ENCODE measurements at regions not wholly inside any gene's neighbourhood (a gene's known extent, or its start where the extent isn't known, plus 50 kb on each side); places are given as distances from the start of the nearest gene placed in this dataset.
A peak's percentile ranks its signal among the peaks of the same experiment; 100 is the strongest.

DNA sequence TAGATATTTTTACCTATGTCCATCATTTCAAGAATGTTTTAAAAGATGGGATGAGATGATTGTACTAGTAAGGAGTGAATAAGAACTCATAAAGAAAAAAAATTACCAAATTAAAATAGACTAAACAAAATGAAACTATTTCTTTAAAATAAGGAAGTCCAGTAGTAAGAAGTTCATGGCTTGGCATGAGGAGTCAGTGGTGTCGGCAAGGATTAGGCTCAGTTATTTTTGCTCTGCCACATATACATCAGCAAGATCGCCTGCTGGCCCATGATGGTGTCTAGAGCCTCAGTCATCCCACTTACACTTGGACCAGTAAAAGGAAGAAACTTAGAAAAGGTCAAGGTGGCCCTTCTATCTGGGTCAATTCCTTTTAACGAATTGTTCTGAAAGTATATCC is 300.9 kb upstream of the SLC8A1 start:
- H3K4me3 ChIP-seq = no peak overlapping the region
- intact Hi-C loops (cut with DNase I; ENCODE audit: low total_unique reads) = no loop called here
- TF ChIP-seq, protein P1, sequence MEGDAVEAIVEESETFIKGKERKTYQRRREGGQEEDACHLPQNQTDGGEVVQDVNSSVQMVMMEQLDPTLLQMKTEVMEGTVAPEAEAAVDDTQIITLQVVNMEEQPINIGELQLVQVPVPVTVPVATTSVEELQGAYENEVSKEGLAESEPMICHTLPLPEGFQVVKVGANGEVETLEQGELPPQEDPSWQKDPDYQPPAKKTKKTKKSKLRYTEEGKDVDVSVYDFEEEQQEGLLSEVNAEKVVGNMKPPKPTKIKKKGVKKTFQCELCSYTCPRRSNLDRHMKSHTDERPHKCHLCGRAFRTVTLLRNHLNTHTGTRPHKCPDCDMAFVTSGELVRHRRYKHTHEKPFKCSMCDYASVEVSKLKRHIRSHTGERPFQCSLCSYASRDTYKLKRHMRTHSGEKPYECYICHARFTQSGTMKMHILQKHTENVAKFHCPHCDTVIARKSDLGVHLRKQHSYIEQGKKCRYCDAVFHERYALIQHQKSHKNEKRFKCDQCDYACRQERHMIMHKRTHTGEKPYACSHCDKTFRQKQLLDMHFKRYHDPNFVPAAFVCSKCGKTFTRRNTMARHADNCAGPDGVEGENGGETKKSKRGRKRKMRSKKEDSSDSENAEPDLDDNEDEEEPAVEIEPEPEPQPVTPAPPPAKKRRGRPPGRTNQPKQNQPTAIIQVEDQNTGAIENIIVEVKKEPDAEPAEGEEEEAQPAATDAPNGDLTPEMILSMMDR (IDR thresholded peaks at IDR 0.05 in 8 of 11, conservative IDR thresholded peaks at IDR 0.05 in 3 of 11) = no peak
- no peak for TF ChIP-seq POLR2A (IDR thresholded peaks at IDR 0.05)
- TF ChIP-seq POLR2AphosphoS5 (IDR thresholded peaks at IDR 0.05) = no peak
- H3K4me1 ChIP-seq = peaks cover 0 to 3% (median 0%) of the 10 kb centered on the region in 6 donors
- no peaks in the 10 kb centered on the region for H3K36me3 ChIP-seq
- H3K27me3 ChIP-seq (replicated peaks in 1 of 7) = no peaks in the 10 kb centered on the region
- no peak overlapping the region for H3K27ac ChIP-seq
- no peaks in the 10 kb centered on the region for H3K9me3 ChIP-seq
- DNase-seq = no peak
- WGBS, 5 donors = 35 to 58% (median 54%) methylated on average over 3 of the region's 3 CpGs

DNA sequence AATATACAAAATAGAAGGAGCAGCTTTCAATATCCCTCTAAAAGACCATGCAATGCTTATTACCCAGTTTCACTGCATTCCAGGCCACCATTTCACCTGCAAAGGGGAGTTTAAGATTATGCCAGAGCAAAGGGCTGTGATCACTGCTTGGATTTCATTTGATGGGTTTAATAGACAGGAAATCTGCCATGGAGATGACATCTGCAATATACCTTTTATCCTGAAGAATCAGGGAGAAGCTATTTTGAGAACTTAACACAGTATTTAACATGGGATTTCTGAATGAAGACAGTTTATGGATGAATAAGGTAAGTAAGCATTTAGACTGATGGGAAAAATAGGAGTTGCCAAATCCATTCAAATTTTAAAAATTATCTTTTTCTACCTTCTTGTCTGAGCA is 303.0 kb upstream of the SLC8A1 start:
- Histone ChIP-seq H3K4me1 (peaks cover 0 to 13% (median 3%) of the 10 kb centered on the region in 6 donors), H3K36me3 (no peaks in the 10 kb centered on the region), H3K27me3 (replicated peaks in 1 of 7) (no peaks in the 10 kb centered on the region), H3K9me3 (no peaks in the 10 kb centered on the region), H3K4me3 (no peak overlapping the region), H3K27ac (no peak overlapping the region)
- no peak for DNase-seq
- intact Hi-C loops (cut with DNase I; ENCODE audit: low total_unique reads) = no loop called here
- TF ChIP-seq, protein P1 (IDR thresholded peaks at IDR 0.05 in 8 of 11, conservative IDR thresholded peaks at IDR 0.05 in 3 of 11) = no peak
- TF ChIP-seq POLR2AphosphoS5 (IDR thresholded peaks at IDR 0.05) (no peak), POLR2A (IDR thresholded peaks at IDR 0.05) (no peak)

DNA sequence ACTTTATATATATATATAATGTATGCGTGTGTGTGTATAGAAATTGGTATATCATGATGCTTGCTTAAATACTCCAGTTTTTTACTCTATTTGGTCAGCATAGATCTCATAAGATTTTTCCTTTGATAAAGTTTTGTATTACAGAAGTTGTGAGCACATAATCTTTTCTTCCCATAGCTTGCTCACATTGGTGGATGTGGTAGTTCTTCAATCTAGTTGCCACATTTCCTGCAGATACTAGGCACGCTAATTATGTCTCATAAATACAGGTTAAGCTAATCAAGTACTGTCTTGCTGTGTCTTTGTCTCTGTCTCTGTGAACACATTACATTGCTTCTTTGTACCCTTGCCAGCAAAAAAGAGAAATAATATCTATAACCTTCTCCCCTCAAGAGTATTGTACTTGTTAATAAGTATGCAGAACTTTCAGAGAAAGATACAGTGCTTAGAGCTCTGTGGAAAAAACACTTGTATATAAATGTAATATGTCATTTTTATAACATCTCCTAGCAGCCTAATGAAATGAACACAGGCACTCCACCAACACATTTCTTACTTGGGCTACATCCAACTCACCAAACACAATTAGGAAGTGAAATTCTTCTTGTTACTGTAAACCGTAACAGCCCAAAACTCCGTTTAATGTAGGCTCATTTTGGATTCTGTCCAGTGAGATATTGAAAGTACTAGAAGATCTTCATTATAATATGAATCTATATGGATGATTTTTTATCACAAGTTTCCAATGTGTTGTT is 306.7 kb upstream of the SLC8A1 start:
- DNase-seq = no peak
- Histone ChIP-seq H3K27me3 (replicated peaks in 1 of 7) (no peaks in the 10 kb centered on the region), H3K36me3 (no peaks in the 10 kb centered on the region), H3K9me3 (no peaks in the 10 kb centered on the region), H3K4me1 (peaks cover 0 to 10% (median 3%) of the 10 kb centered on the region in 6 donors), H3K4me3 (peak overlapping the region in 1 of 8 donors; percentile 7), H3K27ac (peak overlapping the region in 1 of 8 donors; percentile 4)
- 31 to 40% (median 34%) methylated on average over 4 of the region's 4 CpGs for WGBS, 5 donors
- no peak for TF ChIP-seq POLR2AphosphoS5 (IDR thresholded peaks at IDR 0.05)
- TF ChIP-seq POLR2A (IDR thresholded peaks at IDR 0.05) = no peak
- TF ChIP-seq, protein P1 (IDR thresholded peaks at IDR 0.05 in 8 of 11, conservative IDR thresholded peaks at IDR 0.05 in 3 of 11) = no peak
- intact Hi-C loops (cut with DNase I; ENCODE audit: low total_unique reads) = no loop called here

DNA sequence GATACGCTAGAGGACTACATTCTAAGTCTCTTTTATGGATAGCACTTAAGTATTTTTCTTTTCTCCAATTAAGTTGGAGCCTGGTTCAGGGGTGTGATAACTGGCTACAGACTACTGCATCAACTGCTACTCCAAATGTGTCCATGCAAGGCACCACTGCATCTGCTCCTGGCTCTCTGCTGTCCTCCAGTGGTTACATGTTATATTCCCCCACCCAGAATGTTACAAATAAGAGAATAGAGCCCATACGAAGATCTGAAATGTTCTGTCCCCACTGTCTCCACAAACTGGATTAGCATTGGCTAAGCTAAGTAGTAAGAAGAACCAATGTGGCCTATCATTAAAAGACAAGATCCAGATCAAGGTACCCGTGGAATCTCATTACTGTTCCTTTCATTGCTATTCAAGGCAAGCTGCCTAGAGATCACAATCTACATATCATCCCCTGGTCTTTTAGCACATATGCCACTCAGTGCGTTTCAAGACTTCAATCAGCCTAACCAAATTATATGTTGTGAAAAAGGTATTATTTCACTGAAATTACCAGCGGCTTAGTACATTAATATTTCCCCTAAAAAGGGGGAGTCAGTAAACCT is 308.3 kb upstream of the SLC8A1 start:
- intact Hi-C loops (cut with DNase I; ENCODE audit: low total_unique reads) = no loop called here
- H3K27ac ChIP-seq = no peak overlapping the region
- 50 to 70% (median 63%) methylated on average over 5 of the region's 5 CpGs for WGBS, 5 donors
- no peaks in the 10 kb centered on the region for H3K27me3 ChIP-seq (replicated peaks in 1 of 7)
- no peaks in the 10 kb centered on the region for H3K36me3 ChIP-seq
- H3K9me3 ChIP-seq = no peaks in the 10 kb centered on the region
- no peak overlapping the region for H3K4me3 ChIP-seq
- DNase-seq = no peak
- peaks cover 0 to 10% (median 3%) of the 10 kb centered on the region in 6 donors for H3K4me1 ChIP-seq
- TF ChIP-seq POLR2A (IDR thresholded peaks at IDR 0.05) (no peak), POLR2AphosphoS5 (IDR thresholded peaks at IDR 0.05) (no peak)
- TF ChIP-seq, protein P1 (IDR thresholded peaks at IDR 0.05 in 8 of 11, conservative IDR thresholded peaks at IDR 0.05 in 3 of 11) = peak in 8 of 11 experiments; percentile 16 to 54 (median 42)
